C4-2B (cell line): ENCODE measurements at regions not wholly inside any gene's neighbourhood (a gene's known extent, or its start where the extent isn't known, plus 50 kb on each side); places are given as distances from the start of the nearest gene placed in this dataset.

ENCODE experiments used
- H3K27ac ChIP-seq: fragments of 450-650 bp; 2 replicates; pipeline ENCODE4 v1.5.1; 2017
- CTCF ChIP-seq: fragments of 450-650 bp; conservative IDR thresholded peaks from 2 replicates; pipeline ENCODE4 v1.5.1; 2017; ENCODE audit warnings: mild to moderate bottlenecking
- ZFX ChIP-seq: fragments of 450-650 bp; IDR thresholded peaks from 2 replicates; pipeline ENCODE4 v1.6.1; 2017

- no peak overlapping the region for H3K27ac ChIP-seq
- TF ChIP-seq CTCF: no peak
- no peak for TF ChIP-seq ZFX
Measured at GRCh38 chr9:135326141-135326540, 153.4 kb upstream of the PPP1R26 start.

GRCh38 chr9:135326633-135327152 lies 152.9 kb upstream of the PPP1R26 start:
- no peak for TF ChIP-seq CTCF
- no peak for TF ChIP-seq ZFX
- H3K27ac ChIP-seq: no peak overlapping the region

GRCh38 chr9:135328485-135329417 lies 150.8 kb upstream of the PPP1R26 start:
- no peak for TF ChIP-seq ZFX
- TF ChIP-seq CTCF: no peak
- no peak overlapping the region for H3K27ac ChIP-seq

GRCh38 chr9:135329571-135330306 lies 149.8 kb upstream of the PPP1R26 start:
- H3K27ac ChIP-seq: no peak overlapping the region
- no peak for TF ChIP-seq ZFX
- TF ChIP-seq CTCF: no peak

- TF ChIP-seq ZFX (no peak), CTCF (no peak)
Measured at GRCh38 chr9:135330307-135330631, 149.3 kb upstream of the PPP1R26 start.

GRCh38 chr9:135330685-135331590 lies 148.6 kb upstream of the PPP1R26 start:
- H3K27ac ChIP-seq: no peak overlapping the region
- TF ChIP-seq ZFX: no peak
- no peak for TF ChIP-seq CTCF

More at GRCh38 chr9:135330307-135330631, 149.3 kb upstream of the PPP1R26 start:
- H3K27ac ChIP-seq: no peak overlapping the region
